ENCODE measurements at regions not wholly inside any gene's neighbourhood (a gene's known extent, or its start where the extent isn't known, plus 50 kb on each side); places are given as distances from the start of the nearest gene placed in this dataset.

DNA sequence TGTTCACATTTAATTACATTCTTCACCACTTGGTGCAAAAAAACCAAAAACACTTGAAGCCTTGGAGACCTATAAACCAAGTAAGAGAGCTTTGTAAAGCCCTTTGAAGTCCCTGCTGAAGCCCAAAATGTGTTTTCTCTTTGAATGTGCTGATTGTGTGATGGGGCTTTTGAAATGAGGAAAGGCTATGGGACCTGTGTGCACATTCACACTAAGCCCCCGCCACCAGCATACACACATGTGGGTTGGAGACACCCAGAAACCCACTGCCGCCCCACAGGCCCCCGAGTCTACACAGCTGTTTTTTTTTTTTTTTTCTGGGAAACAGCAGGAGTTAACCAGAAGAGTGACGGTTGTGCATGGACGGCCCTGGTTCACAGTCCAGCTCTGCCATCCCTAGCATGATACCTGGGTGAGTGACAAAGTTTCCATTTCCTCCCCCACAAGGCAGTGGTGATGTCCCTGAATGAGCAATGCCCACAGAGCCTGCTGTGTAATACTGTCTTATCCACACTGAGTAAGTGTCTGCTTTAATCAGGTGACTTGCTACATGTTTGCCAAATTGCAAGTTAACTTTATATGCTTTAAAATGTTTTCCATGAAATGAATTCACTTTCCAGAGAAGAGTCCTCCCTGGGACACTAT is 154.6 kb upstream of the GDF10 start:
- no peak for TF ChIP-seq POLR2A (IDR thresholded peaks at IDR 0.05)
- TF ChIP-seq, protein P1, sequence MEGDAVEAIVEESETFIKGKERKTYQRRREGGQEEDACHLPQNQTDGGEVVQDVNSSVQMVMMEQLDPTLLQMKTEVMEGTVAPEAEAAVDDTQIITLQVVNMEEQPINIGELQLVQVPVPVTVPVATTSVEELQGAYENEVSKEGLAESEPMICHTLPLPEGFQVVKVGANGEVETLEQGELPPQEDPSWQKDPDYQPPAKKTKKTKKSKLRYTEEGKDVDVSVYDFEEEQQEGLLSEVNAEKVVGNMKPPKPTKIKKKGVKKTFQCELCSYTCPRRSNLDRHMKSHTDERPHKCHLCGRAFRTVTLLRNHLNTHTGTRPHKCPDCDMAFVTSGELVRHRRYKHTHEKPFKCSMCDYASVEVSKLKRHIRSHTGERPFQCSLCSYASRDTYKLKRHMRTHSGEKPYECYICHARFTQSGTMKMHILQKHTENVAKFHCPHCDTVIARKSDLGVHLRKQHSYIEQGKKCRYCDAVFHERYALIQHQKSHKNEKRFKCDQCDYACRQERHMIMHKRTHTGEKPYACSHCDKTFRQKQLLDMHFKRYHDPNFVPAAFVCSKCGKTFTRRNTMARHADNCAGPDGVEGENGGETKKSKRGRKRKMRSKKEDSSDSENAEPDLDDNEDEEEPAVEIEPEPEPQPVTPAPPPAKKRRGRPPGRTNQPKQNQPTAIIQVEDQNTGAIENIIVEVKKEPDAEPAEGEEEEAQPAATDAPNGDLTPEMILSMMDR (IDR thresholded peaks at IDR 0.05), result no peak

Data from lower leg skin (tissue), 3 donors.